Stimulated activated naive B cell treated with anti-CD40 and anti-IgM and Interleukin-4, amounts not matched to agents 10 μg/mL and 1 μg/mL and 100 μg/mL, for 72 hours (primary cell): ENCODE measurements at regions not wholly inside any gene's neighbourhood (a gene's known extent, or its start where the extent isn't known, plus 50 kb on each side); places are given as distances from the start of the nearest gene placed in this dataset.
"Not testable (repeated sequence)": the region's sequence is repeated elsewhere in the genome, so short reads cannot be mapped to it uniquely, and the experiment has no call there.

Experiments used
- ATAC-seq, 2 donors: fragments of 150-1000 bp; cut with Tn5 transposase; replicated peaks; 2 replicates each; pipeline ENCODE4 v1.10.0; 2021; ENCODE audit warnings: moderate library complexity in 1 of 2
- DNase-seq: peaks from one replicate; pipeline ENCODE4 v3.0.0; 2021
- H3K27ac Mint-ChIP-seq: one replicate; pipeline ENCODE4 v1.8.0; 2022; ENCODE audit warnings: mild to moderate bottlenecking, mixed read lengths
- H3K27me3 Mint-ChIP-seq, 2 donors: one replicate each; pipeline ENCODE4 v1.8.0; 2022; ENCODE audit warnings: mixed read lengths in 2 of 2
- H3K36me3 Mint-ChIP-seq, 2 donors: one replicate each; pipeline ENCODE4 v1.8.0; 2022; ENCODE audit warnings: mixed read lengths in 2 of 2, mild to moderate bottlenecking in 1 of 2
- H3K4me1 Mint-ChIP-seq, 2 donors: one replicate each; pipeline ENCODE4 v1.8.0; 2022; ENCODE audit warnings: mixed read lengths in 2 of 2, mild to moderate bottlenecking in 1 of 2
- H3K4me3 Mint-ChIP-seq, 2 donors: one replicate each; pipeline ENCODE4 v1.8.0; 2022; ENCODE audit warnings: mild to moderate bottlenecking in 2 of 2, mixed read lengths in 2 of 2, moderate library complexity in 1 of 2
- H3K9me3 Mint-ChIP-seq, 2 donors: one replicate each; pipeline ENCODE4 v1.8.0; 2022; ENCODE audit warnings: mixed read lengths in 2 of 2, mild to moderate bottlenecking in 1 of 2

GRCh38 chr21:17089091-17089491 lies 423.8 kb upstream of the CXADR start:
- no peak for DNase-seq
- ATAC-seq, result no peak
- Mint-ChIP-seq H3K36me3 (no peaks in the 10 kb centered on the region), H3K4me1 (no peaks in the 10 kb centered on the region), H3K27me3 (no peaks in the 10 kb centered on the region), H3K27ac (no peak overlapping the region), H3K9me3 (peaks cover 0 to 3% of the 10 kb centered on the region in 2 donors), H3K4me3 (no peak overlapping the region)

- H3K27ac Mint-ChIP-seq, result no peak overlapping the region
- DNase-seq (no peak), ATAC-seq (no peak)
- H3K27me3 Mint-ChIP-seq, result no peaks in the 10 kb centered on the region
- no peaks in the 10 kb centered on the region for H3K4me1 Mint-ChIP-seq
- H3K4me3 Mint-ChIP-seq, result no peak overlapping the region
- peaks cover 15 to 16% of the 10 kb centered on the region in 2 donors for H3K9me3 Mint-ChIP-seq
- H3K36me3 Mint-ChIP-seq, result no peaks in the 10 kb centered on the region
Observed at GRCh38 chr21:17101696-17102095, 411.1 kb upstream of the CXADR start.

- ATAC-seq, result no peak
- no peak overlapping the region for H3K4me3 Mint-ChIP-seq
- H3K27ac Mint-ChIP-seq, result no peak overlapping the region
- H3K27me3 Mint-ChIP-seq, result no peaks in the 10 kb centered on the region
- H3K4me1 Mint-ChIP-seq, result no peaks in the 10 kb centered on the region
- H3K36me3 Mint-ChIP-seq, result no peaks in the 10 kb centered on the region
- DNase-seq, result no peak
- peaks cover 18 to 23% of the 10 kb centered on the region in 2 donors for H3K9me3 Mint-ChIP-seq
Observed at GRCh38 chr21:17105932-17106331, 406.9 kb upstream of the CXADR start.

- Mint-ChIP-seq H3K27ac (no peak overlapping the region), H3K9me3 (peaks cover 11 to 12% of the 10 kb centered on the region in 2 donors), H3K4me3 (no peak overlapping the region), H3K4me1 (no peaks in the 10 kb centered on the region), H3K36me3 (no peaks in the 10 kb centered on the region), H3K27me3 (no peaks in the 10 kb centered on the region)
- DNase-seq (no peak), ATAC-seq (no peak)
Observed at GRCh38 chr21:17114045-17114444, 398.8 kb upstream of the CXADR start.

GRCh38 chr21:17118638-17119384 lies 394.0 kb upstream of the CXADR start:
- peaks cover 6 to 10% of the 10 kb centered on the region in 2 donors for H3K9me3 Mint-ChIP-seq
- no peaks in the 10 kb centered on the region for H3K4me1 Mint-ChIP-seq
- ATAC-seq (no peak), DNase-seq (no peak)
- no peak overlapping the region for H3K27ac Mint-ChIP-seq
- H3K27me3 Mint-ChIP-seq, result no peaks in the 10 kb centered on the region
- H3K4me3 Mint-ChIP-seq, result no peak overlapping the region
- no peaks in the 10 kb centered on the region for H3K36me3 Mint-ChIP-seq

GRCh38 chr21:17119466-17120297 lies 393.2 kb upstream of the CXADR start:
- H3K27ac Mint-ChIP-seq, result no peak overlapping the region
- DNase-seq, result no peak
- no peaks in the 10 kb centered on the region for H3K4me1 Mint-ChIP-seq
- no peaks in the 10 kb centered on the region for H3K36me3 Mint-ChIP-seq
- H3K9me3 Mint-ChIP-seq, result peaks cover 6 to 10% of the 10 kb centered on the region in 2 donors
- H3K27me3 Mint-ChIP-seq, result no peaks in the 10 kb centered on the region
- no peak for ATAC-seq
- no peak overlapping the region for H3K4me3 Mint-ChIP-seq

- H3K36me3 Mint-ChIP-seq, ATAC-seq, H3K4me3 Mint-ChIP-seq, H3K9me3 Mint-ChIP-seq, H3K27me3 Mint-ChIP-seq, H3K4me1 Mint-ChIP-seq, H3K27ac Mint-ChIP-seq, DNase-seq: not testable (repeated sequence)
Observed at GRCh38 chr21:17127395-17127794, 385.4 kb upstream of the CXADR start.

GRCh38 chr21:17128132-17128531 lies 384.7 kb upstream of the CXADR start:
- Mint-ChIP-seq H3K9me3 (peaks cover 0 to 3% of the 10 kb centered on the region in 2 donors), H3K4me3 (no peak overlapping the region), H3K4me1 (no peaks in the 10 kb centered on the region), H3K27me3 (no peaks in the 10 kb centered on the region), H3K36me3 (no peaks in the 10 kb centered on the region), H3K27ac (no peak overlapping the region)
- no peak for ATAC-seq
- no peak for DNase-seq

GRCh38 chr21:17139159-17139558 lies 373.7 kb upstream of the CXADR start:
- H3K9me3 Mint-ChIP-seq, H3K27ac Mint-ChIP-seq, ATAC-seq, H3K4me1 Mint-ChIP-seq, H3K36me3 Mint-ChIP-seq, H3K27me3 Mint-ChIP-seq, DNase-seq: not testable (repeated sequence)
- H3K4me3 Mint-ChIP-seq, result peak overlapping the region in 1 of 2 donors; percentile 17

- peak overlapping the region; percentile 65 to 70 for H3K4me3 Mint-ChIP-seq
- DNase-seq (no peak), ATAC-seq (no peak)
- peaks cover 0 to 6% of the 10 kb centered on the region in 2 donors for H3K4me1 Mint-ChIP-seq
- H3K27ac Mint-ChIP-seq, result no peak overlapping the region
- no peaks in the 10 kb centered on the region for H3K27me3 Mint-ChIP-seq
- no peaks in the 10 kb centered on the region for H3K9me3 Mint-ChIP-seq
- no peaks in the 10 kb centered on the region for H3K36me3 Mint-ChIP-seq
Observed at GRCh38 chr21:17139696-17140095, 373.1 kb upstream of the CXADR start.

- ATAC-seq (no peak), DNase-seq (no peak)
- Mint-ChIP-seq H3K9me3 (peaks cover 4 to 6% of the 10 kb centered on the region in 2 donors), H3K4me3 (no peak overlapping the region), H3K27ac (no peak overlapping the region), H3K4me1 (no peaks in the 10 kb centered on the region), H3K36me3 (no peaks in the 10 kb centered on the region), H3K27me3 (no peaks in the 10 kb centered on the region)
Observed at GRCh38 chr21:17146426-17146825, 366.4 kb upstream of the CXADR start.

- Mint-ChIP-seq H3K27me3 (no peaks in the 10 kb centered on the region), H3K4me1 (no peaks in the 10 kb centered on the region), H3K4me3 (no peak overlapping the region), H3K27ac (no peak overlapping the region), H3K36me3 (no peaks in the 10 kb centered on the region), H3K9me3 (peaks cover 4 to 10% of the 10 kb centered on the region in 2 donors)
- no peak for ATAC-seq
- no peak for DNase-seq
Observed at GRCh38 chr21:17159697-17160096, 353.1 kb upstream of the CXADR start.

GRCh38 chr21:17185674-17186073 lies 327.2 kb upstream of the CXADR start:
- DNase-seq (no peak), ATAC-seq (no peak)
- Mint-ChIP-seq H3K4me1 (no peaks in the 10 kb centered on the region), H3K27ac (no peak overlapping the region), H3K9me3 (peaks cover 13 to 15% of the 10 kb centered on the region in 2 donors), H3K27me3 (no peaks in the 10 kb centered on the region), H3K4me3 (no peak overlapping the region), H3K36me3 (no peaks in the 10 kb centered on the region)

- Mint-ChIP-seq H3K36me3 (no peaks in the 10 kb centered on the region), H3K27me3 (no peaks in the 10 kb centered on the region), H3K9me3 (peaks cover 22 to 24% of the 10 kb centered on the region in 2 donors), H3K27ac (no peak overlapping the region), H3K4me3 (no peak overlapping the region), H3K4me1 (no peaks in the 10 kb centered on the region)
- DNase-seq, result no peak
- no peak for ATAC-seq
Observed at GRCh38 chr21:17189963-17190362, 322.9 kb upstream of the CXADR start.
